ENCODE measurements at regions not wholly inside any gene's neighbourhood (a gene's known extent, or its start where the extent isn't known, plus 50 kb on each side); places are given as distances from the start of the nearest gene placed in this dataset.

GRCh38 chr10:90587081-90587491 is 270.8 kb downstream of the HTR7 start:
- peaks cover 6% of the 10 kb centered on the region for H3K27me3 Mint-ChIP-seq
- DNase-seq, result no peak
- ChIA-PET CTCF (no interaction called here), POLR2A (no interaction called here)
- H3K36me3 Mint-ChIP-seq (ENCODE audit: low read depth), result no peaks in the 10 kb centered on the region
- no peaks in the 10 kb centered on the region for H3K9me3 Mint-ChIP-seq
- H3K4me3 Mint-ChIP-seq, result no peak overlapping the region
- no peak overlapping the region for H3K27ac Mint-ChIP-seq
- H3K4me1 Mint-ChIP-seq, result no peaks in the 10 kb centered on the region

GRCh38 chr10:90587561-90587960 is 270.3 kb downstream of the HTR7 start:
- no peak overlapping the region for H3K27ac Mint-ChIP-seq
- H3K27me3 Mint-ChIP-seq, result peaks cover 6% of the 10 kb centered on the region
- H3K36me3 Mint-ChIP-seq (ENCODE audit: low read depth), result no peaks in the 10 kb centered on the region
- H3K9me3 Mint-ChIP-seq, result no peaks in the 10 kb centered on the region
- no peak for DNase-seq
- POLR2A ChIA-PET, result no interaction called here
- no peak overlapping the region for H3K4me3 Mint-ChIP-seq
- no peaks in the 10 kb centered on the region for H3K4me1 Mint-ChIP-seq
- CTCF ChIA-PET, result no interaction called here

- peaks cover 6% of the 10 kb centered on the region for H3K27me3 Mint-ChIP-seq
- ChIA-PET CTCF (no interaction called here), POLR2A (no interaction called here)
- H3K4me1 Mint-ChIP-seq, result no peaks in the 10 kb centered on the region
- no peak overlapping the region for H3K4me3 Mint-ChIP-seq
- DNase-seq, result no peak
- H3K27ac Mint-ChIP-seq, result no peak overlapping the region
- H3K36me3 Mint-ChIP-seq (ENCODE audit: low read depth), result no peaks in the 10 kb centered on the region
- H3K9me3 Mint-ChIP-seq, result no peaks in the 10 kb centered on the region
These were observed 269.6 kb downstream of the HTR7 start for GRCh38 chr10:90588222-90588621.

- no peaks in the 10 kb centered on the region for H3K9me3 Mint-ChIP-seq
- CTCF ChIA-PET, result no interaction called here
- POLR2A ChIA-PET, result no interaction called here
These were observed 268.0 kb downstream of the HTR7 start for GRCh38 chr10:90589825-90590224.

GRCh38 chr10:90591629-90592028 is 266.2 kb downstream of the HTR7 start:
- no peak for DNase-seq
- ChIA-PET CTCF (no interaction called here), POLR2A (no interaction called here)
- Mint-ChIP-seq H3K4me3 (no peak overlapping the region), H3K36me3 (ENCODE audit: low read depth) (no peaks in the 10 kb centered on the region), H3K27ac (no peak overlapping the region), H3K9me3 (no peaks in the 10 kb centered on the region), H3K27me3 (peaks cover 7% of the 10 kb centered on the region), H3K4me1 (no peaks in the 10 kb centered on the region)

More at GRCh38 chr10:90589825-90590224, 268.0 kb downstream of the HTR7 start:
- H3K4me3 Mint-ChIP-seq, result no peak overlapping the region
- no peaks in the 10 kb centered on the region for H3K36me3 Mint-ChIP-seq (ENCODE audit: low read depth)
- DNase-seq, result no peak
- peaks cover 6% of the 10 kb centered on the region for H3K27me3 Mint-ChIP-seq
- no peak overlapping the region for H3K27ac Mint-ChIP-seq
- H3K4me1 Mint-ChIP-seq, result no peaks in the 10 kb centered on the region

- CTCF ChIA-PET, result interaction anchor here (1.1 kb wide), 1 partner anchor 677 kb away, joined by 3 read pairs; no protein-coding TSS in a partner anchor
- peaks cover 7% of the 10 kb centered on the region for H3K27me3 Mint-ChIP-seq
- DNase-seq, result no peak
- H3K4me1 Mint-ChIP-seq, result no peaks in the 10 kb centered on the region
- no peak overlapping the region for H3K4me3 Mint-ChIP-seq
- H3K27ac Mint-ChIP-seq, result no peak overlapping the region
- POLR2A ChIA-PET, result no interaction called here
- no peaks in the 10 kb centered on the region for H3K36me3 Mint-ChIP-seq (ENCODE audit: low read depth)
- H3K9me3 Mint-ChIP-seq, result no peaks in the 10 kb centered on the region
These were observed 265.1 kb downstream of the HTR7 start for GRCh38 chr10:90592638-90593302.

GRCh38 chr10:90598513-90598912 is 259.3 kb downstream of the HTR7 start:
- H3K4me3 Mint-ChIP-seq, result no peak overlapping the region
- no peaks in the 10 kb centered on the region for H3K36me3 Mint-ChIP-seq (ENCODE audit: low read depth)
- H3K4me1 Mint-ChIP-seq, result no peaks in the 10 kb centered on the region
- H3K27ac Mint-ChIP-seq, result no peak overlapping the region
- H3K9me3 Mint-ChIP-seq, result no peaks in the 10 kb centered on the region
- CTCF ChIA-PET, result no interaction called here
- DNase-seq, result no peak
- POLR2A ChIA-PET, result no interaction called here
- peaks cover 3% of the 10 kb centered on the region for H3K27me3 Mint-ChIP-seq

- no peaks in the 10 kb centered on the region for H3K9me3 Mint-ChIP-seq
- POLR2A ChIA-PET, result no interaction called here
- H3K27me3 Mint-ChIP-seq, result no peaks in the 10 kb centered on the region
- no peaks in the 10 kb centered on the region for H3K4me1 Mint-ChIP-seq
- no peak overlapping the region for H3K27ac Mint-ChIP-seq
- no peak overlapping the region for H3K4me3 Mint-ChIP-seq
- H3K36me3 Mint-ChIP-seq (ENCODE audit: low read depth), result no peaks in the 10 kb centered on the region
- CTCF ChIA-PET, result no interaction called here
- DNase-seq, result no peak
These were observed 254.8 kb downstream of the HTR7 start for GRCh38 chr10:90602862-90603610.

GRCh38 chr10:90604636-90605035 is 253.2 kb downstream of the HTR7 start:
- POLR2A ChIA-PET, result no interaction called here
- H3K9me3 Mint-ChIP-seq, result no peaks in the 10 kb centered on the region
- no peaks in the 10 kb centered on the region for H3K27me3 Mint-ChIP-seq
- H3K4me1 Mint-ChIP-seq, result no peaks in the 10 kb centered on the region
- H3K36me3 Mint-ChIP-seq (ENCODE audit: low read depth), result no peaks in the 10 kb centered on the region
- H3K4me3 Mint-ChIP-seq, result no peak overlapping the region
- H3K27ac Mint-ChIP-seq, result no peak overlapping the region
- CTCF ChIA-PET, result interaction anchor here (0.7 kb wide), 1 partner anchor 10 kb away, joined by 3 read pairs; no protein-coding TSS in a partner anchor
- no peak for DNase-seq

- no peak overlapping the region for H3K27ac Mint-ChIP-seq
- no peak for DNase-seq
- no peaks in the 10 kb centered on the region for H3K4me1 Mint-ChIP-seq
- H3K36me3 Mint-ChIP-seq (ENCODE audit: low read depth), result no peaks in the 10 kb centered on the region
- ChIA-PET POLR2A (no interaction called here), CTCF (no interaction called here)
- H3K4me3 Mint-ChIP-seq, result no peak overlapping the region
- H3K9me3 Mint-ChIP-seq, result no peaks in the 10 kb centered on the region
- H3K27me3 Mint-ChIP-seq, result no peaks in the 10 kb centered on the region
These were observed 252.3 kb downstream of the HTR7 start for GRCh38 chr10:90605506-90605905.

- Mint-ChIP-seq H3K36me3 (ENCODE audit: low read depth) (no peaks in the 10 kb centered on the region), H3K27ac (no peak overlapping the region), H3K4me1 (no peaks in the 10 kb centered on the region), H3K27me3 (no peaks in the 10 kb centered on the region), H3K4me3 (no peak overlapping the region), H3K9me3 (no peaks in the 10 kb centered on the region)
- ChIA-PET CTCF (interaction anchor here (1.6 kb wide), 1 partner anchor 12 kb away, joined by 5 read pairs; no protein-coding TSS in a partner anchor), POLR2A (no interaction called here)
- no peak for DNase-seq
These were observed 245.6 kb downstream of the HTR7 start for GRCh38 chr10:90612276-90612675.

GRCh38 chr10:90614631-90615030 is 243.2 kb downstream of the HTR7 start:
- no peaks in the 10 kb centered on the region for H3K27me3 Mint-ChIP-seq
- DNase-seq, result no peak
- no peak overlapping the region for H3K4me3 Mint-ChIP-seq
- H3K4me1 Mint-ChIP-seq, result no peaks in the 10 kb centered on the region
- no peak overlapping the region for H3K27ac Mint-ChIP-seq
- no peaks in the 10 kb centered on the region for H3K36me3 Mint-ChIP-seq (ENCODE audit: low read depth)
- ChIA-PET POLR2A (no interaction called here), CTCF (no interaction called here)
- no peaks in the 10 kb centered on the region for H3K9me3 Mint-ChIP-seq

- no peak overlapping the region for H3K4me3 Mint-ChIP-seq
- H3K9me3 Mint-ChIP-seq, result no peaks in the 10 kb centered on the region
- POLR2A ChIA-PET, result no interaction called here
- H3K27ac Mint-ChIP-seq, result no peak overlapping the region
- CTCF ChIA-PET, result no interaction called here
- no peaks in the 10 kb centered on the region for H3K36me3 Mint-ChIP-seq (ENCODE audit: low read depth)
- peaks cover 6% of the 10 kb centered on the region for H3K27me3 Mint-ChIP-seq
- DNase-seq, result no peak
- H3K4me1 Mint-ChIP-seq, result no peaks in the 10 kb centered on the region
These were observed 236.3 kb downstream of the HTR7 start for GRCh38 chr10:90621577-90621976.
